K562 (cell line): ENCODE measurements at regions not wholly inside any gene's neighbourhood (a gene's known extent, or its start where the extent isn't known, plus 50 kb on each side); places are given as distances from the start of the nearest gene placed in this dataset.

ENCODE experiments used
- ATAC-seq: fragments of 200-7000 bp; cut with Tn5 transposase; 3 replicates; pipeline ENCODE4 v1.9.1; 2020; ENCODE audit warnings: moderate library complexity
- BruUV-seq: library from RNA; stranded (reverse); fragments of 400-500 nt; replicated peaks from 2 replicates; lab custom pipeline; 2021; lab: Mats Ljungman, UMichigan
- CTCF ChIA-PET: fragments of 300-600 bp; formaldehyde crosslinking; extraction: SDS; loops from one replicate; lab custom pipeline; 2021; ENCODE audit warnings: low intra/inter-chr PET ratio; lab: Yijun Ruan, JAX
- POLR2A ChIA-PET: fragments of 300-600, 350-650 bp; sonication (Branson Sonifier 250); formaldehyde crosslinking; extraction: SDS; loops from one replicate; lab custom pipeline; 2021; ENCODE audit warnings: antibody characterized with exemption, inconsistent platforms; lab: Yijun Ruan, JAX
- DNase-seq, 4 experiments: peaks; one replicate each; pipeline versions ENCODE4 v3.0.0 to v3.0.0-alpha.2; 2011 to 2018; ENCODE audit warnings: low spot score in 3 of 4, mixed read lengths in 3 of 4; ENCODE audit errors: extremely low read depth in 1 of 4
- FAIRE-seq: peaks from 2 replicates; lab custom pipeline; 2011; peaks lifted over from hg19 to GRCh38; lab: Jason Lieb, UNC
- H2AFZ ChIP-seq: 2 replicates; pipeline ENCODE4 v1.6.0; 2011; ENCODE audit warnings: low read depth, low read length, control low read depth, inconsistent platforms
- H3K27ac ChIP-seq: fragments of 200-600 bp; 3 replicates; pipeline ENCODE4 v1.8.0; 2011; ENCODE audit warnings: low read depth, mild to moderate bottlenecking, control low read depth, inconsistent platforms, low read length, moderate library complexity, mixed read lengths; ENCODE audit errors: extremely low read depth
- H3K27me3 ChIP-seq, 2 experiments: fragments of 300-600 bp in 1 of 2; 2 replicates in 1 of 2; 3 replicates in 1 of 2; pipeline versions ENCODE4 v1.6.0 to v1.8.0; 2011; ENCODE audit warnings: inconsistent platforms in 2 of 2, low read length in 2 of 2, mild to moderate bottlenecking in 1 of 2, mixed read lengths in 1 of 2, moderate library complexity in 1 of 2; ENCODE audit not compliant: control insufficient read depth in 2 of 2, insufficient read depth in 2 of 2
- H3K36me3 ChIP-seq: fragments of 300-600 bp; 3 replicates; pipeline ENCODE4 v1.8.0; 2011; ENCODE audit warnings: mild to moderate bottlenecking, low read length, inconsistent platforms; ENCODE audit not compliant: control insufficient read depth, insufficient read depth
- H3K4me1 ChIP-seq, 2 experiments: fragments of 200-600 bp in 1 of 2; replicated peaks in 1 of 2; 2 replicates in 1 of 2; 3 replicates in 1 of 2; pipeline versions ENCODE4 v1.5.1 to v1.8.0; 2011; ENCODE audit warnings: inconsistent platforms in 2 of 2, low read length in 2 of 2, mild to moderate bottlenecking in 1 of 2, mixed read lengths in 1 of 2, moderate library complexity in 1 of 2; ENCODE audit not compliant: control insufficient read depth in 2 of 2, insufficient read depth in 2 of 2
- H3K4me2 ChIP-seq: 2 replicates; pipeline ENCODE4 v1.6.1; 2011; ENCODE audit warnings: low read length, control low read depth, inconsistent platforms, mixed read lengths; ENCODE audit not compliant: insufficient read depth
- H3K4me3 ChIP-seq: fragments of 200-600 bp; sonication (generic), shearing (Covaris generic); 2 replicates; pipeline ENCODE4 v1.5.1; 2016; ENCODE audit warnings: control low read depth, inconsistent platforms
- H3K79me2 ChIP-seq: fragments of 200-600 bp; 3 replicates; pipeline ENCODE4 v1.8.0; 2011; ENCODE audit warnings: low read length, inconsistent platforms; ENCODE audit not compliant: control insufficient read depth, insufficient read depth
- H3K9ac ChIP-seq, 2 experiments: 2 replicates each; pipeline versions ENCODE4 v1.6.0 to v1.6.1; 2011; ENCODE audit warnings: low read depth in 2 of 2, low read length in 2 of 2, control low read depth in 1 of 2, inconsistent platforms in 1 of 2, mild to moderate bottlenecking in 1 of 2, mixed read lengths in 1 of 2; ENCODE audit not compliant: insufficient read depth in 1 of 2
- H3K9me1 ChIP-seq: one replicate; pipeline ENCODE4 v1.6.0; 2011; ENCODE audit warnings: inconsistent platforms, mild to moderate bottlenecking, low read length, moderate library complexity; ENCODE audit not compliant: control insufficient read depth, insufficient read depth
- H3K9me3 ChIP-seq: replicated peaks from 2 replicates; pipeline ENCODE4 v1.5.1; 2011; ENCODE audit warnings: low read depth, low read length, inconsistent platforms; ENCODE audit not compliant: control insufficient read depth, insufficient read depth
- H4K20me1 ChIP-seq: replicated peaks from 2 replicates; pipeline ENCODE4 v1.6.1; 2011; ENCODE audit warnings: low read length, inconsistent platforms, mixed read lengths; ENCODE audit not compliant: control insufficient read depth, insufficient read depth
- ARNT ChIP-seq, 2 experiments: fragments of 450-650 bp; IDR thresholded peaks; 2 replicates each; pipeline ENCODE4 v1.6.1; 2016; ENCODE audit warnings: mild to moderate bottlenecking in 1 of 2
- CHD2 ChIP-seq: IDR thresholded peaks from 2 replicates; pipeline ENCODE4 v1.6.1; 2011; ENCODE audit warnings: low read depth, low read length
- TAL1 ChIP-seq: fragments of 450-650 bp; IDR thresholded peaks from 2 replicates; pipeline ENCODE4 v1.6.1; 2016; ENCODE audit warnings: mild to moderate bottlenecking
- U2AF1 ChIP-seq: fragments of 200-400 bp; formaldehyde crosslinking; optimal IDR thresholded peaks from 2 replicates; pipeline ENCODE3; 2017; ENCODE audit warnings: mild to moderate bottlenecking, low read depth, low read length, moderate library complexity
- ZFX ChIP-seq: sonication (generic); formaldehyde crosslinking; IDR thresholded peaks from 2 replicates; pipeline ENCODE4 v1.8.0; 2022; ENCODE audit warnings: mild to moderate bottlenecking, missing genetic modification reagents, moderate library complexity
- ZNF212 ChIP-seq: fragments of 450-650 bp; formaldehyde crosslinking; IDR thresholded peaks from 2 replicates; pipeline ENCODE4 v1.4.0; 2020; ENCODE audit warnings: mild to moderate bottlenecking
- WGBS: fragments of 100-300 bp; shearing (Covaris generic); methylation state at CpG from one replicate; pipeline ENCODE4 v1.1.6; 2016; ENCODE audit warnings: low coverage, mixed read lengths; ENCODE audit not compliant: insufficient coverage; ENCODE audit errors: missing lambda C conversion rate; 5-methylcytosine and 5-hydroxymethylcytosine counted together
- in situ Hi-C: fragments of 300-500 bp; cut with MboI; formaldehyde crosslinking; loops from 4 replicates; pipeline ENCODE4 v1.15.0; 2018; ENCODE audit warnings: inconsistent platforms, mixed read lengths
- intact Hi-C: fragments of 100-400 bp; cut with micrococcal nuclease; formaldehyde crosslinking; loops from 2 replicates; pipeline ENCODE4 v1.14.2; 2022
- TF ChIP-seq, protein P1 (sequence below): fragments of 450-650 bp; IDR thresholded peaks from 2 replicates; pipeline ENCODE4 v1.6.1; 2016; ENCODE audit warnings: antibody characterized with exemption

DNA sequence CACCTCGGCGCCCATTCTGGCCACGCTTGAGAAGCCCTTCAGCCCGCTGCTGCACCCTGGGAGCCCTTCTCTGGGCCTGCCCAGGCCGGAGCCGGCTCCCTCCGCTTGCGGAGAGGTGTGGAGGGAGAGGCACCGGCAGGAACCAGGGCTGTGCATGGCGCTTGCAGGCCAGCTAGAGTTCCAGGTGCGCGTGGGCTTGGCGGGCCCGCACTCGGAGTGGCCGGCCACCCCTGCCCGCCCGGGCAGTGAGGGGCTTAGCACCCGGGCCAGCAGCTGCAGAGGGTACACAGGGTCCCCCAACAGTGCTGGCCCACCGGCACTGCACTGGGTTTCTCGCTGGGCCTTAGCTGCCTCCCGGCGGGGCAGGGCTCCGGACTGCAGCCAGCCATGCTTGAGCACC, 72.3 kb upstream of the SYK start:
- no peak overlapping the region for H3K27ac ChIP-seq
- DNase-seq: no peak
- peaks cover 0 to 6% of the 10 kb centered on the region in 2 experiments; a peak in 1 of 5 replicates for H3K27me3 ChIP-seq
- TF ChIP-seq, protein P1, sequence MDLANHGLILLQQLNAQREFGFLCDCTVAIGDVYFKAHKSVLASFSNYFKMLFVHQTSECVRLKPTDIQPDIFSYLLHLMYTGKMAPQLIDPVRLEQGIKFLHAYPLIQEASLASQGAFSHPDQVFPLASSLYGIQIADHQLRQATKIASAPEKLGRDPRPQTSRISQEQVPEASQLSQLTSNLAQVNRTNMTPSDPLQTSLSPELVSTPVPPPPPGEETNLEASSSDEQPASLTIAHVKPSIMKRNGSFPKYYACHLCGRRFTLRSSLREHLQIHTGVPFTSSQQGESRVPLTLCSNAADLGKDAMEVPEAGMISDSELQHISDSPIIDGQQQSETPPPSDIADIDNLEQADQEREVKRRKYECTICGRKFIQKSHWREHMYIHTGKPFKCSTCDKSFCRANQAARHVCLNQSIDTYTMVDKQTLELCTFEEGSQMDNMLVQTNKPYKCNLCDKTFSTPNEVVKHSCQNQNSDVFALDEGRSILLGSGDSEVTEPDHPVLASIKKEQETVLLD: no peak
- TF ChIP-seq TAL1 (no peak), ZFX (CRISPR knock-in tag) (no peak), ZNF212 (CRISPR knock-in tag) (no peak), ARNT (IDR thresholded peaks at IDR 0.05) (no peak), CHD2 (no peak), U2AF1 (no peak)
- FAIRE-seq: no peak
- intact Hi-C loops: no loop called here
- BruUV-seq: no TSS peak
- H3K9me3 ChIP-seq: no peaks in the 10 kb centered on the region
- H3K4me1 ChIP-seq: no peaks in the 10 kb centered on the region
- CTCF ChIA-PET: no interaction called here
- in situ Hi-C loops: no loop called here
- no peak overlapping the region for H3K9ac ChIP-seq
- no peaks in the 10 kb centered on the region for H3K36me3 ChIP-seq
- H3K9me1 ChIP-seq: no peaks in the 10 kb centered on the region
- WGBS: 0% methylated on average over 1 of the region's 24 CpGs
- H4K20me1 ChIP-seq: no peaks in the 10 kb centered on the region
- H2AFZ ChIP-seq: no peak overlapping the region
- no peak for ATAC-seq
- H3K79me2 ChIP-seq: no peaks in the 10 kb centered on the region
- H3K4me2 ChIP-seq: no peak overlapping the region
- no peak overlapping the region for H3K4me3 ChIP-seq
- POLR2A ChIA-PET: no interaction called here
